Astrocyte of the cerebellum (primary cell): ENCODE measurements at regions not wholly inside any gene's neighbourhood (a gene's known extent, or its start where the extent isn't known, plus 50 kb on each side); places are given as distances from the start of the nearest gene placed in this dataset.

Experiments
- DNase-seq: peaks from one replicate; pipeline ENCODE4 v3.0.0-alpha.2; 2011; ENCODE audit warnings: low read depth
- H3K4me3 ChIP-seq: 2 replicates; pipeline ENCODE4 v1.5.1; 2011; ENCODE audit warnings: mild to moderate bottlenecking, low read depth, low read length, moderate library complexity
- CTCF ChIP-seq: IDR thresholded peaks from 2 replicates; pipeline ENCODE4 v1.5.1; 2012; ENCODE audit warnings: low read length, low read depth, moderate library complexity, mild to moderate bottlenecking; ENCODE audit errors: missing control alignments
- in situ Hi-C: cut with HindIII; loops from 2 replicates; pipeline ENCODE4 v1.10.0; 2017; ENCODE audit warnings: low sequenced_read_pairs

GRCh38 chr11:134483291-134483690, 71.2 kb upstream of the B3GAT1 start:
- DNase-seq, result no peak
- H3K4me3 ChIP-seq, result no peak overlapping the region
- in situ Hi-C loops, result no loop called here
- TF ChIP-seq CTCF, result no peak

- no peak for DNase-seq
- TF ChIP-seq CTCF, result no peak
- H3K4me3 ChIP-seq, result no peak overlapping the region
- in situ Hi-C loops, result no loop called here
Observed at GRCh38 chr11:134482865-134483264, 70.8 kb upstream of the B3GAT1 start.

GRCh38 chr11:134481933-134482527, 70.0 kb upstream of the B3GAT1 start:
- H3K4me3 ChIP-seq, result no peak overlapping the region
- TF ChIP-seq CTCF, result no peak
- no peak for DNase-seq
- in situ Hi-C loops, result no loop called here

- no peak for DNase-seq
- no peak for TF ChIP-seq CTCF
- in situ Hi-C loops, result no loop called here
- H3K4me3 ChIP-seq, result no peak overlapping the region
Observed at GRCh38 chr11:134481135-134481534, 69.1 kb upstream of the B3GAT1 start.

GRCh38 chr11:134480136-134480712, 68.2 kb upstream of the B3GAT1 start:
- no peak for DNase-seq
- TF ChIP-seq CTCF, result no peak
- in situ Hi-C loops, result no loop called here
- no peak overlapping the region for H3K4me3 ChIP-seq

- H3K4me3 ChIP-seq, result no peak overlapping the region
- TF ChIP-seq CTCF, result no peak
- DNase-seq, result no peak
- in situ Hi-C loops, result no loop called here
Observed at GRCh38 chr11:134479206-134480135, 67.4 kb upstream of the B3GAT1 start.
